Lower lobe of right lung (tissue), 2 donors: ENCODE measurements at regions not wholly inside any gene's neighbourhood (a gene's known extent, or its start where the extent isn't known, plus 50 kb on each side); places are given as distances from the start of the nearest gene placed in this dataset.

ENCODE experiments used
- ATAC-seq, 2 donors: fragments of 200-7000 bp; cut with Tn5 transposase; one replicate each; pipeline ENCODE4 v1.9.1; 2020 to 2022; ENCODE audit warnings: mild to moderate bottlenecking in 2 of 2, moderate library complexity in 2 of 2
- DNase-seq: peaks from one replicate; pipeline ENCODE4 v3.0.0-alpha.2; 2020
- H3K27ac ChIP-seq: fragments of 200-600 bp; one replicate; pipeline ENCODE4 v1.8.0; 2022
- H3K27me3 ChIP-seq: fragments of 200-600 bp; one replicate; pipeline ENCODE4 v1.8.0; 2022; ENCODE audit warnings: low read depth
- H3K36me3 ChIP-seq: fragments of 200-600 bp; one replicate; pipeline ENCODE4 v1.8.0; 2022; ENCODE audit warnings: mild to moderate bottlenecking
- H3K4me1 ChIP-seq: fragments of 200-600 bp; one replicate; pipeline ENCODE4 v1.8.0; 2022
- H3K4me3 ChIP-seq: fragments of 200-600 bp; one replicate; pipeline ENCODE4 v1.8.0; 2022; ENCODE audit warnings: mild to moderate bottlenecking
- H3K9me3 ChIP-seq: fragments of 200-600 bp; one replicate; pipeline ENCODE4 v1.8.0; 2022
- CTCF ChIP-seq: fragments of 200-600 bp; IDR thresholded peaks from one replicate; pipeline ENCODE4 v1.8.0; 2022; ENCODE audit warnings: antibody characterized with exemption, mild to moderate bottlenecking
- intact Hi-C: fragments of 100-400 bp; cut with DNase I; formaldehyde crosslinking; loops from one replicate; pipeline ENCODE4 v1.11.0; 2022
- donor health status: DM: no; HTN: yes; CAD: no; lungs with severe emphysema.

GRCh38 chr12:127625176-127625771 is 641.7 kb upstream of the TMEM132C start:
- Histone ChIP-seq H3K4me1 (no peaks in the 10 kb centered on the region), H3K4me3 (no peak overlapping the region), H3K9me3 (no peaks in the 10 kb centered on the region), H3K36me3 (no peaks in the 10 kb centered on the region), H3K27me3 (no peaks in the 10 kb centered on the region), H3K27ac (no peak overlapping the region)
- ATAC-seq, result no peak
- no peak for TF ChIP-seq CTCF
- intact Hi-C loops, result no loop called here
- DNase-seq, result no peak

- TF ChIP-seq CTCF, result no peak
- H3K27ac ChIP-seq, result no peak overlapping the region
- no peaks in the 10 kb centered on the region for H3K36me3 ChIP-seq
- intact Hi-C loops, result no loop called here
- H3K4me1 ChIP-seq, result no peaks in the 10 kb centered on the region
- ATAC-seq (no peak), DNase-seq (no peak)
- no peak overlapping the region for H3K4me3 ChIP-seq
- no peaks in the 10 kb centered on the region for H3K9me3 ChIP-seq
- H3K27me3 ChIP-seq, result no peaks in the 10 kb centered on the region
Measured at GRCh38 chr12:127628645-127629044, 638.3 kb upstream of the TMEM132C start.

GRCh38 chr12:127629066-127629820 is 637.7 kb upstream of the TMEM132C start:
- DNase-seq, result no peak
- Histone ChIP-seq H3K4me1 (no peaks in the 10 kb centered on the region), H3K4me3 (no peak overlapping the region), H3K27me3 (no peaks in the 10 kb centered on the region), H3K36me3 (no peaks in the 10 kb centered on the region), H3K9me3 (no peaks in the 10 kb centered on the region), H3K27ac (no peak overlapping the region)
- ATAC-seq, result no peak
- intact Hi-C loops, result no loop called here
- TF ChIP-seq CTCF, result no peak

- intact Hi-C loops, result no loop called here
- H3K9me3 ChIP-seq, result no peaks in the 10 kb centered on the region
- DNase-seq (no peak), ATAC-seq (no peak)
- H3K36me3 ChIP-seq, result no peaks in the 10 kb centered on the region
- no peaks in the 10 kb centered on the region for H3K27me3 ChIP-seq
- no peak overlapping the region for H3K27ac ChIP-seq
- H3K4me3 ChIP-seq, result no peak overlapping the region
- TF ChIP-seq CTCF, result no peak
- no peaks in the 10 kb centered on the region for H3K4me1 ChIP-seq
Measured at GRCh38 chr12:127632461-127632860, 634.5 kb upstream of the TMEM132C start.

GRCh38 chr12:127635838-127636237 is 631.1 kb upstream of the TMEM132C start:
- Histone ChIP-seq H3K4me3 (no peak overlapping the region), H3K4me1 (no peaks in the 10 kb centered on the region), H3K27ac (no peak overlapping the region), H3K36me3 (no peaks in the 10 kb centered on the region), H3K9me3 (no peaks in the 10 kb centered on the region), H3K27me3 (no peaks in the 10 kb centered on the region)
- DNase-seq, result no peak
- TF ChIP-seq CTCF, result no peak
- no peak for ATAC-seq
- intact Hi-C loops, result no loop called here
